NB4 (cell line): ENCODE measurements at regions not wholly inside any gene's neighbourhood (a gene's known extent, or its start where the extent isn't known, plus 50 kb on each side); places are given as distances from the start of the nearest gene placed in this dataset.
"Not testable (repeated sequence)": the region's sequence is repeated elsewhere in the genome, so short reads cannot be mapped to it uniquely, and the experiment has no call there.

Experiments
- DNase-seq: peaks from one replicate; pipeline ENCODE4 v3.0.0; 2010; ENCODE audit warnings: low read depth
- H3K4me3 ChIP-seq: one replicate; pipeline ENCODE4 v1.5.1; 2011; ENCODE audit warnings: mild to moderate bottlenecking, low read depth, low read length, moderate library complexity
- CTCF ChIP-seq: IDR thresholded peaks from one replicate; pipeline ENCODE4 v1.5.1; 2012; ENCODE audit warnings: low read depth, low read length
- MAX ChIP-seq: IDR thresholded peaks from 2 replicates; pipeline ENCODE4 v1.6.1; 2011; ENCODE audit warnings: low read depth, low read length
- MYC ChIP-seq: IDR thresholded peaks from 2 replicates; pipeline ENCODE4 v1.6.1; 2011; ENCODE audit warnings: low read depth, low read length
- POLR2A ChIP-seq: IDR thresholded peaks from 2 replicates; pipeline ENCODE4 v1.6.1; 2011; ENCODE audit warnings: mild to moderate bottlenecking; ENCODE audit not compliant: insufficient read length; ENCODE audit errors: extremely low read depth

- TF ChIP-seq MYC (no peak), MAX (no peak), CTCF (no peak), POLR2A (no peak)
- DNase-seq: no peak
- H3K4me3 ChIP-seq: no peak overlapping the region
These were observed 144.3 kb upstream of the LRRN1 start for GRCh38 chr3:3654916-3655315.

- TF ChIP-seq POLR2A: no peak
- TF ChIP-seq MYC: no peak
- no peak for TF ChIP-seq MAX
- no peak for TF ChIP-seq CTCF
- H3K4me3 ChIP-seq: no peak overlapping the region
- no peak for DNase-seq
These were observed 150.1 kb upstream of the LRRN1 start for GRCh38 chr3:3648988-3649679.

GRCh38 chr3:3646934-3647333, 152.3 kb upstream of the LRRN1 start:
- no peak overlapping the region for H3K4me3 ChIP-seq
- no peak for DNase-seq
- TF ChIP-seq CTCF (no peak), MYC (no peak), MAX (no peak), POLR2A (no peak)

GRCh38 chr3:3646103-3646844, 153.0 kb upstream of the LRRN1 start:
- H3K4me3 ChIP-seq, DNase-seq: not testable (repeated sequence)

GRCh38 chr3:3641877-3642455, 157.3 kb upstream of the LRRN1 start:
- no peak for DNase-seq
- no peak overlapping the region for H3K4me3 ChIP-seq
- TF ChIP-seq MAX (no peak), POLR2A (no peak), MYC (no peak), CTCF (no peak)

GRCh38 chr3:3639078-3639477, 160.2 kb upstream of the LRRN1 start:
- DNase-seq: no peak
- no peak overlapping the region for H3K4me3 ChIP-seq
- TF ChIP-seq MYC (no peak), POLR2A (no peak), MAX (no peak)
